ENCODE measurements at regions not wholly inside any gene's neighbourhood (a gene's known extent, or its start where the extent isn't known, plus 50 kb on each side); places are given as distances from the start of the nearest gene placed in this dataset.

- no peak for TF ChIP-seq CTCF (IDR thresholded peaks at IDR 0.05)
- no peak for TF ChIP-seq YY1 (IDR thresholded peaks at IDR 0.05; ENCODE audit: low read depth)
- TF ChIP-seq EP300 (IDR thresholded peaks at IDR 0.05; ENCODE audit: borderline replicate concordance in 1 of 2, low read depth in 1 of 2, low read length in 1 of 2), result no peak
- TF ChIP-seq EZH2phosphoT487 (IDR thresholded peaks at IDR 0.05; ENCODE audit: borderline replicate concordance, low read depth), result no peak
- TF ChIP-seq, protein P1, sequence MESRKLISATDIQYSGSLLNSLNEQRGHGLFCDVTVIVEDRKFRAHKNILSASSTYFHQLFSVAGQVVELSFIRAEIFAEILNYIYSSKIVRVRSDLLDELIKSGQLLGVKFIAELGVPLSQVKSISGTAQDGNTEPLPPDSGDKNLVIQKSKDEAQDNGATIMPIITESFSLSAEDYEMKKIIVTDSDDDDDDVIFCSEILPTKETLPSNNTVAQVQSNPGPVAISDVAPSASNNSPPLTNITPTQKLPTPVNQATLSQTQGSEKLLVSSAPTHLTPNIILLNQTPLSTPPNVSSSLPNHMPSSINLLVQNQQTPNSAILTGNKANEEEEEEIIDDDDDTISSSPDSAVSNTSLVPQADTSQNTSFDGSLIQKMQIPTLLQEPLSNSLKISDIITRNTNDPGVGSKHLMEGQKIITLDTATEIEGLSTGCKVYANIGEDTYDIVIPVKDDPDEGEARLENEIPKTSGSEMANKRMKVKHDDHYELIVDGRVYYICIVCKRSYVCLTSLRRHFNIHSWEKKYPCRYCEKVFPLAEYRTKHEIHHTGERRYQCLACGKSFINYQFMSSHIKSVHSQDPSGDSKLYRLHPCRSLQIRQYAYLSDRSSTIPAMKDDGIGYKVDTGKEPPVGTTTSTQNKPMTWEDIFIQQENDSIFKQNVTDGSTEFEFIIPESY (IDR thresholded peaks at IDR 0.05; ENCODE audit: borderline replicate concordance, low read depth), result no peak
- TF ChIP-seq, protein P2, sequence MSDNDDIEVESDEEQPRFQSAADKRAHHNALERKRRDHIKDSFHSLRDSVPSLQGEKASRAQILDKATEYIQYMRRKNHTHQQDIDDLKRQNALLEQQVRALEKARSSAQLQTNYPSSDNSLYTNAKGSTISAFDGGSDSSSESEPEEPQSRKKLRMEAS (IDR thresholded peaks at IDR 0.05; ENCODE audit: low read depth), result no peak
- TF ChIP-seq TAF1 (IDR thresholded peaks at IDR 0.05; ENCODE audit: borderline replicate concordance, low read depth, low read length), result no peak
- TF ChIP-seq RAD21 (IDR thresholded peaks at IDR 0.05; ENCODE audit: low read length), result no peak
- TF ChIP-seq RXRA (IDR thresholded peaks at IDR 0.05; ENCODE audit: borderline replicate concordance, low read depth), result no peak
- TF ChIP-seq TCF12 (IDR thresholded peaks at IDR 0.05), result no peak
- TF ChIP-seq SMC3 (IDR thresholded peaks at IDR 0.05; ENCODE audit: low read depth, low read length), result no peak
Measured at GRCh38 chr3:140766465-140766864, 88.6 kb downstream of the TRIM42 start.
